Stomach smooth muscle (tissue), 2 donors: ENCODE measurements at regions not wholly inside any gene's neighbourhood (a gene's known extent, or its start where the extent isn't known, plus 50 kb on each side); places are given as distances from the start of the nearest gene placed in this dataset.

Experiments used
- H3K27ac ChIP-seq: one replicate; pipeline ENCODE4 v1.7.0; 2013; ENCODE audit warnings: mild to moderate bottlenecking, low read length, inconsistent platforms
- H3K27me3 ChIP-seq, 2 donors: one replicate each; pipeline ENCODE4 v1.7.0; 2013; ENCODE audit warnings: low read length in 2 of 2; ENCODE audit not compliant: insufficient read depth in 2 of 2, control insufficient read depth in 1 of 2
- H3K36me3 ChIP-seq, 2 donors: one replicate each; pipeline ENCODE4 v1.7.0; 2013; ENCODE audit warnings: low read length in 2 of 2; ENCODE audit not compliant: control insufficient read depth in 2 of 2, insufficient read depth in 2 of 2
- H3K4me1 ChIP-seq: one replicate; pipeline ENCODE4 v1.7.0; 2013; ENCODE audit warnings: low read length; ENCODE audit not compliant: control insufficient read depth, insufficient read depth
- H3K4me3 ChIP-seq, 2 donors: one replicate each; pipeline ENCODE4 v1.7.0; 2013; ENCODE audit warnings: low read length in 2 of 2
- H3K9ac ChIP-seq, 2 donors: one replicate each; pipeline ENCODE4 v1.7.0; 2013; ENCODE audit warnings: low read length in 2 of 2, mild to moderate bottlenecking in 1 of 2
- H3K9me3 ChIP-seq, 2 donors: one replicate each; pipeline ENCODE4 v1.7.0; 2013; ENCODE audit warnings: low read length in 2 of 2; ENCODE audit not compliant: control insufficient read depth in 2 of 2
- donor health status: healthy.
- donor health status: Pancreatic carcinoma.

DNA sequence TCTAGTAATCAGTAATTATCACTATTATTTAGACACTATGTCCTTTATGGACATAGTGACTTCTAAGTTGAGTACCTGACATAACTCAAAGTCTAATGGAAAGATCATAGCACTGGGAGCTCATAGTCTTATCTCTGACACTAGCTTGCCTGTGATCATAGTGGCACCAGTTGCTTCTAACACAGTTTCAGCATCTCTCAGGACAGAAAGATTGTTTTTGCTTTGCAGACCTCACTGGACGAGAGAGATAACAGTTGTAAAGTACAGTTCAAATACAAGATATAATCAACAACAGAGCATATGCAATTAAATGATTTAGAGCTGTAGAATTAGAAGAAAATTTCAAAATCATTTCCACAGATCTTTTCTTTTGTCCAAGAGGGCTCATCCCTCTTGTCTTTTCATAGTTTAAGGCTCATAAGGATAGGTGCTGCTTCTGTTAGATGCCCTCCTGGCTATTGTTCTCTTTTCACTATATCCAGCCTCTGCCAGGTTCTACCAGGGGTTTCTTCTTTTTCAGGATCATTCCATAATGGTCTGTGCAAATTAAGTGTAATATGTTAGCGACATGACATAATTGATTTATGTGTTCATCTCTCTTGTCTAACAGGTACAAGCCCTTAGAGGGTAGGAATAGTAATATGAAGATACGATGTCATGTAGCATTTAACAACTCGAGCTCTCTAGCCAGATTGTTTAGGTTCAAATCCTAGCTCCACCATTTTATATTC lies 1175.4 kb upstream of the TENM4 start:
- H3K4me3 ChIP-seq = no peak overlapping the region
- H3K9me3 ChIP-seq = no peaks in the 10 kb centered on the region
- no peak overlapping the region for H3K27ac ChIP-seq
- no peaks in the 10 kb centered on the region for H3K36me3 ChIP-seq
- H3K27me3 ChIP-seq = no peaks in the 10 kb centered on the region
- H3K4me1 ChIP-seq = no peaks in the 10 kb centered on the region
- H3K9ac ChIP-seq = no peak overlapping the region

DNA sequence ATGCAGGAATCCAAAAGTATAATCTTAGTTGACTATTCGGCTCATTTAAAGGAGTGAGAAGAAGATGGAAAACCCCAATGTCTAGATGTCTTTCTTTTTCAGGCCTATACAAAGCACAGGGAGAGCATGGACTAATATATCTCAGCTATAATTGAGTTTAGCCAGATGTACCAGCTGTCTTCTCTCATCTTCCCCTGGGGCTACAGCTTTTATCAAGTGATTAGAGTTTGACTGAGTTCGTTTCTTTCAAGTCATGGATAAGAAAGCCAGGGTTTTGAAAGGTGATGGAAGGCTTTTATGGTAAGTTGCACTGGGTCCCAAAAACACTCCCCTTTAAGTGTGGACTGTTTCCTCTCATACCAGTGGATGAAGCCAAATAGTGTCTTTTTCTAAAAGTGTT lies 1172.8 kb upstream of the TENM4 start:
- Histone ChIP-seq H3K4me1 (no peaks in the 10 kb centered on the region), H3K4me3 (no peak overlapping the region), H3K9ac (no peak overlapping the region), H3K27ac (no peak overlapping the region), H3K9me3 (no peaks in the 10 kb centered on the region), H3K27me3 (no peaks in the 10 kb centered on the region), H3K36me3 (no peaks in the 10 kb centered on the region)

DNA sequence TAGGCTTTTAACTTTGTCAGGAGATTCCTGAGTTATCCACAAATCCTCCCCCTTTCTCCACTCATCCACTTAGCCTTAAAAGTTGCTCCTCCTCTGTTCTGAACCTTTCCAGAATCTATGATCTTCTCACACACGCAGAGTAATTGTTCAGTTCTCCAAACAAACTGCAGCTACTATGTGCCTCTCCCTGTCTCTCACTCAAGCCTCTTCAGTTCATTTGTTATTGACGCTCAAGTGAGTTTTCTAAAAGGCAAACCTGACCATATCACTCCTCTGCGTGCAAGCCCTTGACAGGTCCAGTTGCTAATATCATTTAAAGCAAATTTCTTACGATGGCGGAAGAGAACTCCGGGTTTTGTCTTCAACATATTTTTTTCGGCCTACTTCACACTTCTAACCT lies 1169.7 kb upstream of the TENM4 start:
- H3K36me3 ChIP-seq = no peaks in the 10 kb centered on the region
- no peaks in the 10 kb centered on the region for H3K27me3 ChIP-seq
- no peaks in the 10 kb centered on the region for H3K9me3 ChIP-seq
- H3K4me1 ChIP-seq = no peaks in the 10 kb centered on the region
- H3K27ac ChIP-seq = no peak overlapping the region
- no peak overlapping the region for H3K9ac ChIP-seq
- H3K4me3 ChIP-seq = no peak overlapping the region

DNA sequence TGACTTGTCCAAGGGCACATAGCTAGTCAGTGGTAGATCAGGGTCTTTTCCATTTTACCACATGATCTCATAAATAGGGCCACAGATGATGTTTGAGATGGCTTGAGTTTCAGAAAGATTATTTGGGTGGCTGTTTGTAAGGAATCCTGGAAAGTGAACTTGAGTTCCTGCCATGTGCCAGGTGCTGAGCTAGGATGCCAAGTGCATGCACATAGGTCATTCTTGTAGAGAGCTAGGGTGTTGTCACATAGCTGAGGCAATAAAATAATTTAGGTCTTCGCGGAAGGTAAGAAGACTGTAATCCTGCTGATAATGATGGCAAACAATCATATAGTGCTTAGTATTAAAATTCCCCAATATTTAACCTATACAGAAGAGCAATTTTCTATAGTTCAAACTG lies 1162.6 kb upstream of the TENM4 start:
- Histone ChIP-seq H3K4me1 (no peaks in the 10 kb centered on the region), H3K9me3 (no peaks in the 10 kb centered on the region), H3K36me3 (no peaks in the 10 kb centered on the region), H3K27me3 (no peaks in the 10 kb centered on the region), H3K27ac (no peak overlapping the region), H3K9ac (no peak overlapping the region), H3K4me3 (no peak overlapping the region)

DNA sequence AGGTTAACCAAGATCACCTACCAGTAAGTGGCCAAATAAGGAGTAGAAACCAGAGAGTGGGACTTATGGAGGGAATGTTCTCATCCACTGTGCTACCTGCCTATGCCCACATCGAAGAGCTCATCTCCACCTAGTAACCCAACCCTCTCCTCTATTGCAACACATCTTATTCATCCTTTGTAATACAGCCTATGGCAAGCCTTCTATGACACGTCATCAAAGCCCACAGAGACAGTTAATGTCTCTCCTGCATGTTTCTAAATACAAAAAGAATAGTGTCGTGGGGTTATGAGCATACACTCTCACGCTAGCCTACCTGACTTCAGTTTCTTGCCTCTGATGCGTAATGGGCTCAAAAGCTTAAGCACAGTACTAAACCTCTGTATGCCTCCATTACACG lies 1158.1 kb upstream of the TENM4 start:
- H3K4me1 ChIP-seq = no peaks in the 10 kb centered on the region
- no peak overlapping the region for H3K9ac ChIP-seq
- no peak overlapping the region for H3K27ac ChIP-seq
- no peaks in the 10 kb centered on the region for H3K36me3 ChIP-seq
- H3K4me3 ChIP-seq = no peak overlapping the region
- H3K9me3 ChIP-seq = no peaks in the 10 kb centered on the region
- H3K27me3 ChIP-seq = no peaks in the 10 kb centered on the region

DNA sequence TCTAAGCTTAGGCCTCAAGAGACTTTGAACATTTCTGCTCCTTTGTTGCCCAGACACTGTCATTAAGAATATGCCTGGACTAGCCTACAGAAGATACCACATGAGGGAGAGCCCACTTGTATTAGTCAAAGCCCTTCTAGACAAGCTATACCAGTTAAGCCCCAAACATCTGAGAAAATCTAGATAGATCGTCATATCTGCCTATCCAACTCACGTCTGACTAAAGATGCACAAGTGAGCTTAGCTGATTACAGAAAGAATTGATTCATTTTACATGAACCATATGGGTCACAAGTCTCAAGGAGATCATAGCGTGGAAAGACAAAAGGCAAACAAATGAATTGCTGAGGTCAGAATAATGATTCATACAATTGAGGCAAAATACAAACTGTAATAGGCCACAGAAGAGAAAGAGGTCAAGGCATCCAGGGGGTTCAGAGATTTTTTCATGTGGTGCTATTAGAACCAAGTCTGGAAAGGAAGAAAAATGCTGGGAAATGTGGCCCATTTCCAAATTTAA lies 1155.5 kb upstream of the TENM4 start:
- H3K36me3 ChIP-seq = no peaks in the 10 kb centered on the region
- no peak overlapping the region for H3K27ac ChIP-seq
- H3K4me3 ChIP-seq = no peak overlapping the region
- H3K9me3 ChIP-seq = no peaks in the 10 kb centered on the region
- H3K9ac ChIP-seq = no peak overlapping the region
- H3K4me1 ChIP-seq = no peaks in the 10 kb centered on the region
- no peaks in the 10 kb centered on the region for H3K27me3 ChIP-seq

DNA sequence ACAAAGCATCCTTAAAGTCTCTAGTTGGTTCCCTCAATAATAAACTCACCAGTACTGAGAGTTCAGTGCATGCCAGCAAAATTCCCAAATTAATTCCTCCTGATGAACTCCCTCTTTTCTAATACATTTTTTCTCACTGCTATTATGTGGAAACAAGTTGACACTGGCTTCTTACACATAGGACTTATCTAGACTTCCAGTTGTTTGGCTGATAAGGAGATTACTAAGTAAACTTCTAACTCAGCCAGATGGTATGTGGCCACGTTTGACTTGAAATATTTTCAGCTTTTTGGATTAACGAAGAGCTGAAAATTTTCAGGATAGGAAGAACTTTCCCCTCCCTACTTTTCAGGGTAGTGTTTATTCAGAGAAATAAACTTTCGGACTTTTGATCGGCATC lies 1154.2 kb upstream of the TENM4 start:
- H3K4me3 ChIP-seq = no peak overlapping the region
- no peaks in the 10 kb centered on the region for H3K27me3 ChIP-seq
- no peaks in the 10 kb centered on the region for H3K36me3 ChIP-seq
- no peak overlapping the region for H3K27ac ChIP-seq
- no peak overlapping the region for H3K9ac ChIP-seq
- H3K4me1 ChIP-seq = no peaks in the 10 kb centered on the region
- no peaks in the 10 kb centered on the region for H3K9me3 ChIP-seq

DNA sequence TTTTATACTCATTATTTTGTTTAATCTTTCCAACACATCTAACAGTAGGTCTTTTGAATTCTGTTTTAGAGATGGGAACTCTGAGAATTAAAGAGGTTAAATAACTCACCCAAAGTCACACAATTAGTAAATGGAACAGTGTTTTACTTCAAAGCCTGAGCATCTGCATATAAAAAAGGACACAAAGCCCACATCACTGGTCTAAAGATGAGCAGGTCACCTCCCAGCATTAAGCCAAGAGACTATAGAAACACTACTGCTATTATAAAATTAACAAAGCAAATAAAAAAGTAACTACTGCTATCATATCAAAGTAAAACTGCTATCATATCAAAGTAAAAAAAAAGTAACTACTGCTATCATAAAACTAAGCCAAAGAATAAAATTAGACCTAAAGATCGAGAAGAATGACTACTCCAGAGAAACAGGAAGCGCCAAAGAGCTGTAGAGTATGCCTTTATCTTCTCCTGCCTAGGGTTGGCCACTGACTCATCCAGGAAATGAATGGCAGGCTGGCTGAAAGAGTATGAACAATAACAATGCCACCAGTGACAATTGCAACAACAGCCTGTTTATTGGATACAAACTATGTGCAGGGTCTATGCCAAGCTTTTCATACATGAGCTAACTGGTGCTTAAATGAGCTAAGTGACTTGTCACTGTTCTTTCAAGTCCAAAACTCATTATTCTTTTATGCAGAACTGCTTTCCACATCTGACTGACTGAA lies 1153.0 kb upstream of the TENM4 start:
- H3K27ac ChIP-seq = no peak overlapping the region
- no peaks in the 10 kb centered on the region for H3K4me1 ChIP-seq
- H3K27me3 ChIP-seq = no peaks in the 10 kb centered on the region
- H3K9ac ChIP-seq = no peak overlapping the region
- no peak overlapping the region for H3K4me3 ChIP-seq
- no peaks in the 10 kb centered on the region for H3K9me3 ChIP-seq
- no peaks in the 10 kb centered on the region for H3K36me3 ChIP-seq

DNA sequence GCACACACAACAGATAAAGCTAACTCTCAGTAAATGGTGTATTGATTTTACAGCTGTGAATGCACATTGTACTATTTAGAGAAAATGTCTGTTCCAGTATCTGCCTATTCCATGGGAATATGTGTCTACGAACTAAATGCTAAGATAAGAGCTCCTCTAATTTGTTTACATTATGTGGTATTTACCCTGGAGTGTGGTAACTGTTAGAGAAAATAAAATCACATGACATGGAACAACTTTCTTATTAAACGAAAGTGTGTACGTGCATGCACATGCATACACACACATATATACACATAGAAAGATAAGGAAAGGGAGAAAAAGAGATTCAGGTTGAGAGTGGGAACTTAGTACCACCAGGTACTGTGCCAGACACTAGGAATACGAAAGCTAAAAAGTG lies 1151.7 kb upstream of the TENM4 start:
- Histone ChIP-seq H3K9me3 (no peaks in the 10 kb centered on the region), H3K4me1 (no peaks in the 10 kb centered on the region), H3K36me3 (no peaks in the 10 kb centered on the region), H3K9ac (no peak overlapping the region), H3K27ac (no peak overlapping the region), H3K4me3 (no peak overlapping the region), H3K27me3 (no peaks in the 10 kb centered on the region)

DNA sequence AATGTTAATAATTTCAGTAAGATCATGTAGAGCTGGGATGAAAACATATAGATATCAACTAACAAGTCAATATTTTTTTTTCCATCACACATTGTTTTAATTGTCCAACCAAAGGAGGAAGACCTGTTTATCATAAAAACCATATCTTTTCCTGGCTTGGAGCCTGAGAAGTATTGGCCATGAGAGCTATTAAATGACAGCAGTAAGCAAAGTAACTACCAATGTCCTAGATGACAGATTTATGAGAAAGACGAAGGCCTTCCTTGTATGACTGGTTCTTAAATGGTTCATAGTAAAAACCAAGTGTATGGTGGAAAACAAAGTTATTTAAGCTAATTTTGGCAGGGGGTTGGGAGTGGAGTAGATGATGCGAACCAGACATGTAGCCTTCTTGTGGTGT lies 1147.1 kb upstream of the TENM4 start:
- Histone ChIP-seq H3K27me3 (no peaks in the 10 kb centered on the region), H3K27ac (no peak overlapping the region), H3K9me3 (no peaks in the 10 kb centered on the region), H3K4me3 (no peak overlapping the region), H3K36me3 (no peaks in the 10 kb centered on the region), H3K9ac (no peak overlapping the region), H3K4me1 (no peaks in the 10 kb centered on the region)

DNA sequence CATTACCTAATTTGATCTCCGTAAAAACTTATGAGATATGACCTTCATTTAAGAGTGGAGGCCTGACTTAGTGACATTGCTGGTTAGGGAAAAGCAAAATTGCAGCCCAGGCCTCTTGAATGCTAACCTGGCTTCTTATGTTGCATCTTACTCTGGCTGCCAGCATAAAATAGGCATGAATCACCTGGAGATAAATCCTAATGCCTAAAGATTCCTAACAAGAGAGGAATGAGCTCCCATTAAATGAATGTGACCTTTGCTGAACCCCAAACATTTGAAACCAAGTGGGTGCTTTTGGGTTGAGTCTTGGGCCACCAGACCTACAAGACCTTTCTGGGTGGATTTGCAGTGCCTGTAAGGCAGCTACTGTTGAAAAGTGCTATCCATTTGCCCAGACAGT lies 1145.6 kb upstream of the TENM4 start:
- H3K27me3 ChIP-seq = no peaks in the 10 kb centered on the region
- no peak overlapping the region for H3K9ac ChIP-seq
- H3K27ac ChIP-seq = no peak overlapping the region
- H3K4me3 ChIP-seq = no peak overlapping the region
- H3K4me1 ChIP-seq = no peaks in the 10 kb centered on the region
- no peaks in the 10 kb centered on the region for H3K9me3 ChIP-seq
- H3K36me3 ChIP-seq = no peaks in the 10 kb centered on the region
